OCI-LY1 (cell line): ENCODE measurements at regions not wholly inside any gene's neighbourhood (a gene's known extent, or its start where the extent isn't known, plus 50 kb on each side); places are given as distances from the start of the nearest gene placed in this dataset.

Experiments
- H2AFZ ChIP-seq: fragments of 200-600 bp; sonication (generic), shearing (Covaris generic); 2 replicates; pipeline ENCODE4 v1.6.0; 2014; ENCODE audit warnings: antibody characterized with exemption, mild to moderate bottlenecking, low read length
- H3F3A ChIP-seq: fragments of 200-600 bp; sonication (generic), shearing (Covaris generic); 2 replicates; pipeline ENCODE4 v1.6.0; 2014; ENCODE audit warnings: mild to moderate bottlenecking, antibody characterized with exemption, low read length, moderate library complexity; ENCODE audit not compliant: insufficient read depth
- H3K27ac ChIP-seq: fragments of 200-600 bp; sonication (generic); 2 replicates; pipeline ENCODE4 v1.5.1; 2014; ENCODE audit warnings: low read length, mixed run types, mild to moderate bottlenecking, low read depth; ENCODE audit not compliant: poor library complexity, severe bottlenecking
- H3K27me3 ChIP-seq: fragments of 200-600 bp; sonication (generic); 2 replicates; pipeline ENCODE4 v1.6.0; 2014; ENCODE audit warnings: antibody characterized with exemption, mild to moderate bottlenecking, low read length, moderate library complexity; ENCODE audit not compliant: insufficient read depth
- H3K36me3 ChIP-seq: fragments of 200-600 bp; sonication (generic); 2 replicates; pipeline ENCODE4 v1.6.1; 2014; ENCODE audit warnings: mild to moderate bottlenecking, antibody characterized with exemption, low read length, moderate library complexity, mixed read lengths; ENCODE audit not compliant: insufficient read depth
- H3K4me1 ChIP-seq: fragments of 200-600 bp; sonication (generic); 2 replicates; pipeline ENCODE4 v1.5.1; 2014; ENCODE audit warnings: mild to moderate bottlenecking, low read length, moderate library complexity; ENCODE audit not compliant: insufficient read depth, severe bottlenecking
- H3K4me2 ChIP-seq: fragments of 200-600 bp; sonication (generic), shearing (Covaris generic); 2 replicates; pipeline ENCODE4 v1.6.1; 2014; ENCODE audit warnings: low read length
- H3K4me3 ChIP-seq: fragments of 200-600 bp; sonication (generic); 2 replicates; pipeline ENCODE4 v1.5.1; 2014; ENCODE audit warnings: low read length, low read depth, mild to moderate bottlenecking, mixed read lengths; ENCODE audit not compliant: poor library complexity, severe bottlenecking
- H3K79me2 ChIP-seq: fragments of 200-600 bp; shearing (Covaris generic); 2 replicates; pipeline ENCODE4 v1.6.1; 2016; ENCODE audit warnings: mixed run types, low read length, mixed read lengths; ENCODE audit not compliant: insufficient read depth
- H3K9ac ChIP-seq: fragments of 200-600 bp; sonication (generic), shearing (Covaris generic); 2 replicates; pipeline ENCODE4 v1.6.1; 2014; ENCODE audit warnings: mild to moderate bottlenecking, low read length, mixed read lengths
- H3K9me2 ChIP-seq: fragments of 200-600 bp; sonication (generic), shearing (Covaris generic); 2 replicates; pipeline ENCODE4 v1.6.1; 2014; ENCODE audit warnings: low read depth, mild to moderate bottlenecking, low read length, mixed read lengths
- H3K9me3 ChIP-seq: fragments of 200-600 bp; shearing (Covaris generic); 2 replicates; pipeline ENCODE4 v1.6.1; 2014; ENCODE audit warnings: low read length, mixed read lengths
- H4K20me1 ChIP-seq: fragments of 200-600 bp; sonication (generic), shearing (Covaris generic); 2 replicates; pipeline ENCODE4 v1.6.0; 2016; ENCODE audit warnings: mild to moderate bottlenecking, low read length; ENCODE audit not compliant: insufficient read depth
- EZH2 ChIP-seq: fragments of 200-600 bp; sonication (generic), shearing (Covaris generic); IDR thresholded peaks from 2 replicates; pipeline ENCODE4 v1.8.0; 2017; ENCODE audit warnings: borderline replicate concordance, mixed run types, mild to moderate bottlenecking, antibody characterized with exemption, low read length, moderate library complexity, mixed read lengths
- TF ChIP-seq, protein P1 (sequence below): fragments of 200-600 bp; sonication (generic), shearing (Covaris generic); IDR thresholded peaks from 2 replicates; pipeline ENCODE4 v1.5.1; 2017; ENCODE audit warnings: mild to moderate bottlenecking, antibody characterized with exemption, low read length, moderate library complexity, mixed read lengths

DNA sequence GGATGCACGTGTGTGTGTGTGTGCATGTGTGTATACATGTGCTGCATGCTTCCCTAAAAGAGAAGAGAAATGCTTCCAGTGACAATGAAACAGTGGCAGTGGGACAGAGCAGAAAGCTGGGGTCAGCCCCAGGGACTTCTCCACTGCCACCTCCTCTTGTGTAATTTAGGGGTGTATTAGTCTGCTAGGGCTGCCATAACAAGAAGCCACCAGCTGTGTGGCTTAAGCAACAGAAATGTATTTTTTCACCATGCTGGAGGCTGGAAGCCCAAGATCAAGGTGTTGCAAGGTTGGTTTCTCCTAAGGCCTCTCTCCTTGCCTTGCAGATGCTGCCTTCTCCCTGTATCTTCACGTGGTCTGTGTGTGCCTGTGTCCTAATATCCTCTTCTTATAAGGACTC lies 190.5 kb downstream of the CXCL12 start:
- no peaks in the 10 kb centered on the region for H3F3A ChIP-seq
- H3K4me3 ChIP-seq, result no peak overlapping the region
- H3K27me3 ChIP-seq, result no peaks in the 10 kb centered on the region
- no peak overlapping the region for H3K9ac ChIP-seq
- no peaks in the 10 kb centered on the region for H3K9me3 ChIP-seq
- H3K79me2 ChIP-seq, result no peaks in the 10 kb centered on the region
- no peaks in the 10 kb centered on the region for H4K20me1 ChIP-seq
- no peaks in the 10 kb centered on the region for H3K36me3 ChIP-seq
- no peak overlapping the region for H2AFZ ChIP-seq
- no peaks in the 10 kb centered on the region for H3K4me1 ChIP-seq
- H3K9me2 ChIP-seq, result no peaks in the 10 kb centered on the region
- no peak overlapping the region for H3K27ac ChIP-seq
- TF ChIP-seq, protein P1, sequence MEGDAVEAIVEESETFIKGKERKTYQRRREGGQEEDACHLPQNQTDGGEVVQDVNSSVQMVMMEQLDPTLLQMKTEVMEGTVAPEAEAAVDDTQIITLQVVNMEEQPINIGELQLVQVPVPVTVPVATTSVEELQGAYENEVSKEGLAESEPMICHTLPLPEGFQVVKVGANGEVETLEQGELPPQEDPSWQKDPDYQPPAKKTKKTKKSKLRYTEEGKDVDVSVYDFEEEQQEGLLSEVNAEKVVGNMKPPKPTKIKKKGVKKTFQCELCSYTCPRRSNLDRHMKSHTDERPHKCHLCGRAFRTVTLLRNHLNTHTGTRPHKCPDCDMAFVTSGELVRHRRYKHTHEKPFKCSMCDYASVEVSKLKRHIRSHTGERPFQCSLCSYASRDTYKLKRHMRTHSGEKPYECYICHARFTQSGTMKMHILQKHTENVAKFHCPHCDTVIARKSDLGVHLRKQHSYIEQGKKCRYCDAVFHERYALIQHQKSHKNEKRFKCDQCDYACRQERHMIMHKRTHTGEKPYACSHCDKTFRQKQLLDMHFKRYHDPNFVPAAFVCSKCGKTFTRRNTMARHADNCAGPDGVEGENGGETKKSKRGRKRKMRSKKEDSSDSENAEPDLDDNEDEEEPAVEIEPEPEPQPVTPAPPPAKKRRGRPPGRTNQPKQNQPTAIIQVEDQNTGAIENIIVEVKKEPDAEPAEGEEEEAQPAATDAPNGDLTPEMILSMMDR, result no peak
- no peak for TF ChIP-seq EZH2
- H3K4me2 ChIP-seq, result no peak overlapping the region

DNA sequence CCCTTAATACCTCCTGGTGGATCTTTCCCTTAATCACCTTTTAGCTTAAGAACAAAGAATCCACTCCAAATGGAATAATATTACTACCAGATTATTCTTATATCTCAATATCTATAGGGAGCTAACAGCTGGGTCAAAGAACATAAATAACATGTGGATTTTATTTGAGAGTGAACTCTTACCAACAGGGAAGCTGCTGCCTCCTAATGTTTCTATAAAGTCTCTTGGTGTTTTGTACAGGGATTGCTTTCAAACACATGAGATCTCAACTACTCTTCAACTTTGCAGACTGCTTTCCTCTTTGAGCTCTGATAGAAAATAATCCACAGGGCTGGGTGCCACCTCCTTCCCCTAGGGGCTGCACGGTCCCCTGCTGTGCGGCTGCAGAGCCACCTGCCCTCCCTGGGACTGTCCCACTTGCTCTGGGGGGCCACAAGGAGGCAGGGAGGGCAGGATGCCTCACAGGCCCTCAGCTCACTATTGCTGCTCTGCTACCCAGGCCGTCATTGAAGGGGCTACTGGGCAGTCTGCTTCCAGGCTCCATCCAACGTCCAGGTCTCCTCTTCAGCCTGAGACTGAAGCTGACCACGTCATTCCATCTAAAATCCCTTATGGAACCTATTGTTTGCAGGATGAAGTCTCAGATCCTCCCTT lies 191.2 kb downstream of the CXCL12 start:
- H3K9me2 ChIP-seq, result no peaks in the 10 kb centered on the region
- H3K9ac ChIP-seq, result no peak overlapping the region
- TF ChIP-seq EZH2, result no peak
- TF ChIP-seq, protein P1, result no peak
- H3K36me3 ChIP-seq, result no peaks in the 10 kb centered on the region
- no peaks in the 10 kb centered on the region for H3K27me3 ChIP-seq
- no peak overlapping the region for H3K4me3 ChIP-seq
- no peak overlapping the region for H3K27ac ChIP-seq
- no peaks in the 10 kb centered on the region for H3K9me3 ChIP-seq
- no peaks in the 10 kb centered on the region for H3K79me2 ChIP-seq
- no peak overlapping the region for H3K4me2 ChIP-seq
- H2AFZ ChIP-seq, result no peak overlapping the region
- H4K20me1 ChIP-seq, result no peaks in the 10 kb centered on the region
- H3F3A ChIP-seq, result no peaks in the 10 kb centered on the region
- no peaks in the 10 kb centered on the region for H3K4me1 ChIP-seq

DNA sequence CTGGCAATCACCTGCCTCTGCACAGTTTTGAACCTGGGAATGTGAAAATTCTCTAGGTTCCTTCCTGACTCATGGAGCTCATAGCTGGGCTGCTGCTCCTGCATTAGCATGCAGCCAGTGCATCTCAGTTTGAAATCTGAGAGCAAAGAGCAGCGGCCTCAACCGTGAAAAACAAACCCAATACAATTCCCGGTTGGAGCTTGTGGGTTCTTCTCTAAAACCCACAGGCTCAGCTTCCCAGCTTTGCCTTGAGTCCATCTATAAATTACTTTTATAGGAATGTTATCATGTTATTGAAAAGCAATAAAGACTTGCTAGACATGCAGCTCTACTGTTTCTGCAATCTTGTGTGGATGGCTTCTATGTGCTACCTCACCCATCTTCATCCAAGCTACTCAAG lies 191.7 kb downstream of the CXCL12 start:
- Histone ChIP-seq H3K4me1 (no peaks in the 10 kb centered on the region), H3K27ac (no peak overlapping the region), H3K9me3 (no peaks in the 10 kb centered on the region)

More for the DNA sequence above, 191.7 kb downstream of the CXCL12 start:
- Histone ChIP-seq H3F3A (no peaks in the 10 kb centered on the region), H3K27me3 (no peaks in the 10 kb centered on the region), H3K9me2 (no peaks in the 10 kb centered on the region), H3K36me3 (no peaks in the 10 kb centered on the region), H3K79me2 (no peaks in the 10 kb centered on the region), H2AFZ (no peak overlapping the region), H3K9ac (no peak overlapping the region), H3K4me3 (no peak overlapping the region), H3K4me2 (no peak overlapping the region), H4K20me1 (no peaks in the 10 kb centered on the region)
- TF ChIP-seq EZH2, result no peak
- TF ChIP-seq, protein P1, result no peak
